ENCODE measurements at regions not wholly inside any gene's neighbourhood (a gene's known extent, or its start where the extent isn't known, plus 50 kb on each side); places are given as distances from the start of the nearest gene placed in this dataset.

- TF ChIP-seq REST (IDR thresholded peaks at IDR 0.05; ENCODE audit: insufficient read depth in 1 of 2, low read depth in 2 of 2, low read length in 1 of 2) = no peak
- no peak for TF ChIP-seq SIN3A (IDR thresholded peaks at IDR 0.05; ENCODE audit: borderline replicate concordance, insufficient read depth, low read depth, low read length)
- TF ChIP-seq TCF7L2 (IDR thresholded peaks at IDR 0.05; ENCODE audit: low read depth, low read length) = no peak
- no peak for TF ChIP-seq POLR2AphosphoS5 (IDR thresholded peaks at IDR 0.05; ENCODE audit: low read depth, low read length)
- TF ChIP-seq CTCF (IDR thresholded peaks at IDR 0.05) = no peak
- in situ Hi-C loops (cut with HindIII; ENCODE audit: low pct_unique_long_range_greater_than_20kb, low sequenced_read_pairs) = no loop called here
- H3K36me3 ChIP-seq (ENCODE audit: control insufficient read depth, insufficient read depth, low read length) = no peaks in the 10 kb centered on the region
- ChIA-PET POLR2A (no interaction called here), CTCF (no interaction called here)
- no TSS peak for BruUV-seq (replicated peaks)
- H3K4me1 ChIP-seq (ENCODE audit: control insufficient read depth, insufficient read depth, low read length) = no peaks in the 10 kb centered on the region
- no peaks in the 10 kb centered on the region for H3K9me3 ChIP-seq (ENCODE audit: control insufficient read depth, insufficient read depth, low read depth, low read length)
- no peaks in the 10 kb centered on the region for H3K27me3 ChIP-seq (ENCODE audit: control insufficient read depth, insufficient read depth, low read length)
- H3K4me3 ChIP-seq (ENCODE audit: low read depth in 2 of 2, low read length in 2 of 2) = no peak overlapping the region
- intact Hi-C loops (cut with micrococcal nuclease; ENCODE audit: unreplicated experiment) = no loop called here
- DNase-seq (ENCODE audit: low read depth, low spot score) = no peak
- no peak overlapping the region for H3K27ac ChIP-seq (ENCODE audit: low read length)
- no peak for ATAC-seq
Observed at GRCh38 chr2:145303536-145303935, 783.6 kb upstream of the ZEB2 start.

GRCh38 chr2:145302886-145303285 lies 783.0 kb upstream of the ZEB2 start:
- POLR2A ChIA-PET = no interaction called here
- BruUV-seq (replicated peaks) = no TSS peak
- intact Hi-C loops (cut with micrococcal nuclease; ENCODE audit: unreplicated experiment) = no loop called here

More at GRCh38 chr2:145302886-145303285, 783.0 kb upstream of the ZEB2 start:
- Histone ChIP-seq H3K27me3 (ENCODE audit: control insufficient read depth, insufficient read depth, low read length) (no peaks in the 10 kb centered on the region), H3K4me1 (ENCODE audit: control insufficient read depth, insufficient read depth, low read length) (no peaks in the 10 kb centered on the region), H3K36me3 (ENCODE audit: control insufficient read depth, insufficient read depth, low read length) (no peaks in the 10 kb centered on the region), H3K4me3 (ENCODE audit: low read depth in 2 of 2, low read length in 2 of 2) (no peak overlapping the region), H3K9me3 (ENCODE audit: control insufficient read depth, insufficient read depth, low read depth, low read length) (no peaks in the 10 kb centered on the region), H3K27ac (ENCODE audit: low read length) (no peak overlapping the region)
- in situ Hi-C loops (cut with HindIII; ENCODE audit: low pct_unique_long_range_greater_than_20kb, low sequenced_read_pairs) = no loop called here
- CTCF ChIA-PET = no interaction called here
- DNase-seq (ENCODE audit: low read depth, low spot score) (no peak), ATAC-seq (no peak)
- TF ChIP-seq SIN3A (IDR thresholded peaks at IDR 0.05; ENCODE audit: borderline replicate concordance, insufficient read depth, low read depth, low read length) = no peak
- TF ChIP-seq CTCF (IDR thresholded peaks at IDR 0.05) = no peak
- no peak for TF ChIP-seq TCF7L2 (IDR thresholded peaks at IDR 0.05; ENCODE audit: low read depth, low read length)
- no peak for TF ChIP-seq REST (IDR thresholded peaks at IDR 0.05; ENCODE audit: insufficient read depth in 1 of 2, low read depth in 2 of 2, low read length in 1 of 2)
- TF ChIP-seq POLR2AphosphoS5 (IDR thresholded peaks at IDR 0.05; ENCODE audit: low read depth, low read length) = no peak
